SK-N-MC (cell line): ENCODE measurements at regions not wholly inside any gene's neighbourhood (a gene's known extent, or its start where the extent isn't known, plus 50 kb on each side); places are given as distances from the start of the nearest gene placed in this dataset.

Experiments
- DNase-seq: peaks from one replicate; pipeline ENCODE4 v3.0.0-alpha.2; 2011; ENCODE audit warnings: low read depth, low spot score
- H3K27ac ChIP-seq: fragments of 200-600 bp; sonication (generic); 2 replicates; pipeline ENCODE4 v1.5.1; 2016; ENCODE audit warnings: mixed run types
- H3K36me3 ChIP-seq: fragments of 200-600 bp; sonication (generic); 2 replicates; pipeline ENCODE4 v1.6.1; 2017; ENCODE audit warnings: antibody characterized with exemption, low read length, mixed read lengths; ENCODE audit not compliant: insufficient read depth
- H3K4me3 ChIP-seq: fragments of 200-600 bp; sonication (generic); 2 replicates; pipeline ENCODE4 v1.5.1; 2016
- H3K9ac ChIP-seq: fragments of 200-600 bp; sonication (generic); 2 replicates; pipeline ENCODE4 v1.8.0; 2017; ENCODE audit warnings: mixed run types, mixed read lengths; ENCODE audit not compliant: insufficient read length
- H3K9me3 ChIP-seq: fragments of 200-600 bp; sonication (generic); 2 replicates; pipeline ENCODE4 v1.6.1; 2017; ENCODE audit warnings: low read depth, mild to moderate bottlenecking, antibody characterized with exemption, low read length, moderate library complexity, mixed read lengths
- EZH2 ChIP-seq: fragments of 200-600 bp; sonication (generic); IDR thresholded peaks from one replicate; pipeline ENCODE4 v1.6.1; 2017; ENCODE audit warnings: antibody characterized with exemption
- FOXP2 ChIP-seq: optimal IDR thresholded peaks from 2 replicates; pipeline ENCODE3; 2011; ENCODE audit warnings: mild to moderate bottlenecking, moderate library complexity; ENCODE audit not compliant: insufficient read depth; ENCODE audit errors: extremely low read length, control extremely low read depth
- POLR2AphosphoS5 ChIP-seq: IDR thresholded peaks from 2 replicates; pipeline ENCODE4 v1.6.1; 2012; ENCODE audit warnings: mild to moderate bottlenecking, low read depth, low read length, borderline replicate concordance

DNA sequence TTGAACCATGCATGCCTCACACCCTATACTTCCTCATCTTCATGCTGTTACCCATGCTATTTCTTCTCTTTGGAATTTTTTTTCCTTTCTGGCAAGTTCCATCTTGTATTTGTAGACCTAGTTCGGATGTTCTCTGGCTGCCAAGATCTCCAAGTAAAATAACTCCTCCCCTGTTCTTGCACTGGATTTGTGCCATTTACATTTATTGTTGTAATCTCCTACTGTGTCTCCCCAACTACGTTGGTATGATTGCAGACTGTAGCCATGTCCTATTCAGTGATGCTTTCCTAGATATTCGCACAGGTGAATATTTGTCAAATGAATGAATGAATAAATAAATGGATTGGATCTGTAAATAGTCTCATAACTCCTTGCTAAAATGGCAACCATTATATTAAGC, 546.0 kb downstream of the MN1 start:
- Histone ChIP-seq H3K4me3 (no peak overlapping the region), H3K27ac (no peak overlapping the region), H3K9me3 (peaks cover 4% of the 10 kb centered on the region; the same call in 1 of the 2 replicates), H3K9ac (no peak overlapping the region), H3K36me3 (no peaks in the 10 kb centered on the region)
- no peak for DNase-seq
- TF ChIP-seq POLR2AphosphoS5: no peak
- TF ChIP-seq EZH2: no peak
- no peak for TF ChIP-seq FOXP2

GRCh38 chr22:27257987-27258386, 543.6 kb downstream of the MN1 start:
- DNase-seq: no peak
- Histone ChIP-seq H3K9ac (no peak overlapping the region), H3K4me3 (no peak overlapping the region), H3K36me3 (no peaks in the 10 kb centered on the region), H3K27ac (no peak overlapping the region), H3K9me3 (peaks cover 4% of the 10 kb centered on the region; the same call in 1 of the 2 replicates)
- TF ChIP-seq FOXP2: no peak
- no peak for TF ChIP-seq POLR2AphosphoS5
- TF ChIP-seq EZH2: no peak

GRCh38 chr22:27258616-27259172, 542.9 kb downstream of the MN1 start:
- TF ChIP-seq POLR2AphosphoS5 (no peak), EZH2 (no peak), FOXP2 (no peak)
- no peak for DNase-seq
- no peaks in the 10 kb centered on the region for H3K36me3 ChIP-seq
- no peak overlapping the region for H3K9ac ChIP-seq
- no peak overlapping the region for H3K27ac ChIP-seq
- no peak overlapping the region for H3K4me3 ChIP-seq
- peaks cover 4% of the 10 kb centered on the region; the same call in 1 of the 2 replicates for H3K9me3 ChIP-seq

DNA sequence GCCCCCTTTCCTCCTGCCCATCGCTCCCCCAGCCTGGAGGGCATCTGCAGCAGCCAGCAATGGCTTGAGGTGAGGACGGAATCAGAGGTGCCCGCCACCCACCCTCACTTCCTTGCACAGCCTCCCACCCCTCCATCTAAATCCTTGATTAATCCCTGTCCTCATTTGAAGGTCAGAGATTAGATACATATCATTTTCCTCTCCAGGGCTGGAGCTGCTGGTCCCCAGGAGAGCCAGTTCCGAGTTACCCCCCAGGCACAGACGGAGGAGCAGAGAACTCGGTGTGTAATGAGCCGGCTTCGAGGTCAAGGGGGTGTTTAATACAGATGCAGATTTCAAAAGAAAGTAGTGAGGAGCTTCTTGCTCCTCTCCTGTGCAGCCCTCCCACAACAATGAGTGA, 542.1 kb downstream of the MN1 start:
- no peak for TF ChIP-seq FOXP2
- no peak overlapping the region for H3K9ac ChIP-seq
- peaks cover 4% of the 10 kb centered on the region; the same call in 1 of the 2 replicates for H3K9me3 ChIP-seq
- H3K4me3 ChIP-seq: no peak overlapping the region
- H3K36me3 ChIP-seq: no peaks in the 10 kb centered on the region
- H3K27ac ChIP-seq: no peak overlapping the region
- DNase-seq: no peak

- TF ChIP-seq FOXP2 (no peak), POLR2AphosphoS5 (no peak), EZH2 (no peak)
- Histone ChIP-seq H3K27ac (no peak overlapping the region), H3K9me3 (peaks cover 4% of the 10 kb centered on the region; the same call in 1 of the 2 replicates), H3K9ac (no peak overlapping the region), H3K36me3 (no peaks in the 10 kb centered on the region), H3K4me3 (no peak overlapping the region)
- no peak for DNase-seq
These were observed 541.4 kb downstream of the MN1 start for GRCh38 chr22:27260087-27260698.

- no peaks in the 10 kb centered on the region for H3K9me3 ChIP-seq
- no peaks in the 10 kb centered on the region for H3K36me3 ChIP-seq
- H3K27ac ChIP-seq: no peak overlapping the region
- no peak for TF ChIP-seq POLR2AphosphoS5
- no peak for TF ChIP-seq FOXP2
- TF ChIP-seq EZH2: no peak
- H3K4me3 ChIP-seq: no peak overlapping the region
- no peak overlapping the region for H3K9ac ChIP-seq
- DNase-seq: no peak
These were observed 539.2 kb downstream of the MN1 start for GRCh38 chr22:27262361-27262760.

- TF ChIP-seq FOXP2 (no peak), POLR2AphosphoS5 (no peak), EZH2 (no peak)
- no peaks in the 10 kb centered on the region for H3K36me3 ChIP-seq
- DNase-seq: no peak
- H3K27ac ChIP-seq: no peak overlapping the region
- H3K9me3 ChIP-seq: no peaks in the 10 kb centered on the region
- no peak overlapping the region for H3K4me3 ChIP-seq
- no peak overlapping the region for H3K9ac ChIP-seq
These were observed 537.4 kb downstream of the MN1 start for GRCh38 chr22:27264184-27264583.

- Histone ChIP-seq H3K9ac (no peak overlapping the region), H3K36me3 (no peaks in the 10 kb centered on the region), H3K9me3 (no peaks in the 10 kb centered on the region), H3K27ac (no peak overlapping the region), H3K4me3 (no peak overlapping the region)
- no peak for DNase-seq
- no peak for TF ChIP-seq FOXP2
- no peak for TF ChIP-seq EZH2
These were observed 534.4 kb downstream of the MN1 start for GRCh38 chr22:27267145-27267544.

DNA sequence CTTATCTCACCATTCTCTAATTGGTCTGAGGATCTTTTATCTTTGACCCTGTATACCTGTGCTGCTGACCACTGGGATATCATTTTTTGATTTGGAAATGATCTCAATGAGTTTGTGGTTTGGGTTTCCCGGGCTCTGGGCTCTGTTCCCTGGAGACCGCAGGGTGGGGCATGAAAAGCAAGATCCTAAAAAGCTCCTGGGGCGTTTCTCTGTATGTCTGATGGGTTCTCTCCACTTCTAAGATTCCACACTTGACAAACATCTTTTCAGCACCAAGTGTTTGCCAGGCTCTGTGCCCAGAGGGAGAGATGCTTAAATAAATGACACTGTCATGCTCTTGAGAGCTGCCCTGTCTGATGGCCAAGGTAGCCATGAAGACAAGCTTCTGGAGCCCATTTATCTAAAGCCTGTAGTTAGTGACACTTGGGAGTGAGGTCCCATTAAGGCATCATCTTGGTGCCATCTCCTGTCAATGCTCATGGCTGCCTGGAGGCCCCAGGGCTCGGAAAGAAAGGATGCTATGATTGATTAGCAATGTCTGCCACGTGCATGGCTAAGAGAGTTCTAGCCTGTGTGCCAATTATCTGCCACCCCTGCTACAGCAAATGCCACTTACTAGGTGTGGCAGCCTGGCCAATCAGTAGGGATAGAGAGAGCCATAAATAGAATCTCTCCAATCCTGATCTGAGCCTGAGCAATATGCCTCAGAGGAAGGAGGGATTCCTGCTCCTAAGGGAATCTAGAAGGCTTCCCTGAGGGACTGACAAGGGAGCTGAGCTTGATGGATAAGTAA, 531.6 kb downstream of the MN1 start:
- H3K36me3 ChIP-seq: no peaks in the 10 kb centered on the region
- no peak overlapping the region for H3K4me3 ChIP-seq
- no peak for DNase-seq
- no peak overlapping the region for H3K27ac ChIP-seq
- TF ChIP-seq EZH2 (no peak), POLR2AphosphoS5 (no peak), FOXP2 (no peak)
- no peaks in the 10 kb centered on the region for H3K9me3 ChIP-seq
- no peak overlapping the region for H3K9ac ChIP-seq
